SK-N-SH (cell line): ENCODE measurements at regions not wholly inside any gene's neighbourhood (a gene's known extent, or its start where the extent isn't known, plus 50 kb on each side); places are given as distances from the start of the nearest gene placed in this dataset.

Experiments
- CTCF ChIA-PET: fragments of 300-600, 350-600 bp; formaldehyde crosslinking; extraction: SDS; loops from one replicate; lab custom pipeline; 2021; lab: Yijun Ruan, JAX
- POLR2A ChIA-PET: fragments of 350-600 bp; sonication (Branson Sonifier 250); formaldehyde crosslinking; extraction: SDS; loops from one replicate; lab custom pipeline; 2020; ENCODE audit warnings: antibody characterized with exemption, inconsistent platforms; lab: Yijun Ruan, JAX
- DNase-seq: peaks from one replicate; pipeline ENCODE4 v3.0.0; 2012
- H2AFZ ChIP-seq: fragments of 200-600 bp; sonication (generic); 2 replicates; pipeline ENCODE4 v1.8.1; 2016; ENCODE audit warnings: antibody characterized with exemption, mild to moderate bottlenecking, low read depth
- H3F3A ChIP-seq: fragments of 200-600 bp; sonication (generic); replicated peaks from 2 replicates; pipeline ENCODE3; 2016; ENCODE audit warnings: antibody characterized with exemption, mild to moderate bottlenecking; ENCODE audit not compliant: insufficient read depth
- H3K27ac ChIP-seq, 2 experiments: fragments of 200-500 bp in 1 of 2; fragments of 200-600 bp in 1 of 2; sonication (Bioruptor generic) in 1 of 2; sonication (generic), shearing (Covaris generic) in 1 of 2; 2 replicates each; pipeline versions ENCODE4 v1.5.1 to v1.6.1; 2014 to 2016; ENCODE audit warnings: low read depth in 2 of 2, inconsistent platforms in 1 of 2, low read length in 1 of 2, mild to moderate bottlenecking in 1 of 2, mixed read lengths in 1 of 2
- H3K27me3 ChIP-seq: fragments of 200-600 bp; sonication (generic), shearing (Covaris generic); 2 replicates; pipeline ENCODE4 v1.6.1; 2016; ENCODE audit warnings: mixed run types; ENCODE audit not compliant: insufficient read depth
- H3K36me3 ChIP-seq, 2 experiments: fragments of 200-500 bp in 1 of 2; fragments of 200-600 bp in 1 of 2; sonication (Bioruptor generic) in 1 of 2; sonication (generic) in 1 of 2; replicated peaks in 1 of 2; 2 replicates each; pipeline versions ENCODE3 to v1.5.1; 2014 to 2016; ENCODE audit warnings: low read length in 1 of 2, mild to moderate bottlenecking in 1 of 2; ENCODE audit not compliant: insufficient read depth in 2 of 2, control insufficient read depth in 1 of 2
- H3K4me1 ChIP-seq, 2 experiments: fragments of 200-500 bp in 1 of 2; fragments of 200-600 bp in 1 of 2; sonication (Bioruptor generic) in 1 of 2; sonication (generic), shearing (Covaris generic) in 1 of 2; 2 replicates each; pipeline versions ENCODE4 v1.5.1 to v1.6.1; 2014 to 2016; ENCODE audit warnings: low read depth in 1 of 2, low read length in 1 of 2, mixed run types in 1 of 2; ENCODE audit not compliant: insufficient read depth in 2 of 2, control insufficient read depth in 1 of 2
- H3K4me2 ChIP-seq: fragments of 200-600 bp; sonication (generic), shearing (Covaris generic); 2 replicates; pipeline ENCODE4 v1.6.1; 2017; ENCODE audit warnings: mixed run types
- H3K4me3 ChIP-seq, 2 experiments: fragments of 200-500 bp in 1 of 2; fragments of 200-600 bp in 1 of 2; sonication (Bioruptor generic) in 1 of 2; sonication (generic), shearing (Covaris generic) in 1 of 2; 2 replicates each; pipeline versions ENCODE4 v1.5.1 to v1.8.1; 2014 to 2016; ENCODE audit warnings: low read depth in 2 of 2, inconsistent platforms in 1 of 2, low read length in 1 of 2, mild to moderate bottlenecking in 1 of 2, mixed read lengths in 1 of 2, moderate library complexity in 1 of 2
- H3K79me2 ChIP-seq: fragments of 200-600 bp; sonication (generic); 2 replicates; pipeline ENCODE4 v1.8.1; 2017; ENCODE audit warnings: mild to moderate bottlenecking; ENCODE audit not compliant: insufficient read depth
- H3K9ac ChIP-seq: fragments of 200-600 bp; sonication (generic); 2 replicates; pipeline ENCODE4 v1.6.1; 2017; ENCODE audit warnings: mixed run types
- H3K9me2 ChIP-seq: fragments of 200-600 bp; sonication (generic); 2 replicates; pipeline ENCODE4 v1.6.1; 2017; ENCODE audit warnings: mixed run types
- H3K9me3 ChIP-seq: fragments of 200-600 bp; sonication (generic); 2 replicates; pipeline ENCODE4 v1.6.1; 2017; ENCODE audit warnings: mixed run types, mild to moderate bottlenecking, moderate library complexity
- H4K20me1 ChIP-seq: fragments of 200-600 bp; sonication (generic); 2 replicates; pipeline ENCODE4 v1.6.1; 2017; ENCODE audit warnings: mild to moderate bottlenecking, mixed run types; ENCODE audit not compliant: insufficient read depth
- FOSL2 ChIP-seq: IDR thresholded peaks from 2 replicates; pipeline ENCODE4 v1.4.0; 2012; ENCODE audit warnings: low read depth, mild to moderate bottlenecking, moderate library complexity, borderline replicate concordance
- FOXM1 ChIP-seq: IDR thresholded peaks from 2 replicates; pipeline ENCODE4 v1.4.0; 2012; ENCODE audit warnings: low read depth, mild to moderate bottlenecking
- JUND ChIP-seq: IDR thresholded peaks from 2 replicates; pipeline ENCODE4 v1.4.0; 2012
- MEF2A ChIP-seq: IDR thresholded peaks from 2 replicates; pipeline ENCODE4 v1.4.0; 2012; ENCODE audit warnings: low read depth, borderline replicate concordance
- NFIC ChIP-seq: IDR thresholded peaks from 2 replicates; pipeline ENCODE4 v1.4.0; 2012; ENCODE audit warnings: borderline replicate concordance
- NRF1 ChIP-seq: IDR thresholded peaks from 2 replicates; pipeline ENCODE4 v1.6.1; 2012; ENCODE audit warnings: low read depth, mild to moderate bottlenecking, low read length
- RXRA ChIP-seq: IDR thresholded peaks from 2 replicates; pipeline ENCODE4 v1.4.0; 2012; ENCODE audit warnings: low read depth, mild to moderate bottlenecking, borderline replicate concordance
- SMC3 ChIP-seq: IDR thresholded peaks from 2 replicates; pipeline ENCODE4 v1.6.1; 2012; ENCODE audit warnings: low read depth, low read length, improper control_type of control experiment
- TEAD4 ChIP-seq: IDR thresholded peaks from 2 replicates; pipeline ENCODE4 v1.4.0; 2012; ENCODE audit warnings: mild to moderate bottlenecking, borderline replicate concordance; ENCODE audit not compliant: insufficient read depth
- WGBS: methylation state at CpG from one replicate; pipeline ENCODE4 v1.1.6; 2017; ENCODE audit warnings: low lambda C conversion rate; 5-methylcytosine and 5-hydroxymethylcytosine counted together
- TF ChIP-seq, protein P1 (sequence below): IDR thresholded peaks from 2 replicates; pipeline ENCODE4 v1.4.0; 2012; ENCODE audit warnings: low read depth, borderline replicate concordance
- TF ChIP-seq, protein P2 (sequence below): IDR thresholded peaks from 2 replicates; pipeline ENCODE4 v1.4.0; 2012; ENCODE audit warnings: low read depth, borderline replicate concordance
- TF ChIP-seq, protein P3 (sequence below): IDR thresholded peaks from 2 replicates; pipeline ENCODE4 v1.4.0; 2012; ENCODE audit warnings: low read depth
- TF ChIP-seq, protein P4 (sequence below): fragments of 200-600 bp; sonication (generic); IDR thresholded peaks from 2 replicates; pipeline ENCODE4 v1.6.1; 2017; ENCODE audit warnings: antibody characterized with exemption, mild to moderate bottlenecking, moderate library complexity
- TF ChIP-seq, protein P5 (sequence below): fragments of 150-350 bp; IDR thresholded peaks from 2 replicates; pipeline ENCODE4 v1.6.1; 2017; ENCODE audit warnings: antibody characterized with exemption, low read length, low read depth, borderline replicate concordance

DNA sequence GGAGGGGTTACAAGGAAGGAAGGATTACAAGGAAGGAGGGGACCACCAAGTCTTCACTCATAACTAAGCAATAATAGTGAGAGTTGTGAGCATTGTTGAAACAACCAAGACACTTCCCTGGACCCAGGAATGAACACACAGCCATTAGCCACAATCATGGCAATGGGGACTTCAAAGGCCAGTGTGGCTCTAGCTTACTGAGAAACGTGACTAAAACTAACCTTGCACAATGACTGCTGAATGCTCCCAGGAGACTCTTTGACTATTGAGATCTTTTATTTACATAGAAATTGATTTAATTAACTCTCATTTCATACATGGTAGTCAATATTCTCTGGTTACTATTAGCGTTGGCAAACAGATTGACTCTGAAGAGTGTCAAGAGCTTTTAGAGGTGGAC is 263.0 kb upstream of the SOX5 start (continued):
- TF ChIP-seq, protein P1, sequence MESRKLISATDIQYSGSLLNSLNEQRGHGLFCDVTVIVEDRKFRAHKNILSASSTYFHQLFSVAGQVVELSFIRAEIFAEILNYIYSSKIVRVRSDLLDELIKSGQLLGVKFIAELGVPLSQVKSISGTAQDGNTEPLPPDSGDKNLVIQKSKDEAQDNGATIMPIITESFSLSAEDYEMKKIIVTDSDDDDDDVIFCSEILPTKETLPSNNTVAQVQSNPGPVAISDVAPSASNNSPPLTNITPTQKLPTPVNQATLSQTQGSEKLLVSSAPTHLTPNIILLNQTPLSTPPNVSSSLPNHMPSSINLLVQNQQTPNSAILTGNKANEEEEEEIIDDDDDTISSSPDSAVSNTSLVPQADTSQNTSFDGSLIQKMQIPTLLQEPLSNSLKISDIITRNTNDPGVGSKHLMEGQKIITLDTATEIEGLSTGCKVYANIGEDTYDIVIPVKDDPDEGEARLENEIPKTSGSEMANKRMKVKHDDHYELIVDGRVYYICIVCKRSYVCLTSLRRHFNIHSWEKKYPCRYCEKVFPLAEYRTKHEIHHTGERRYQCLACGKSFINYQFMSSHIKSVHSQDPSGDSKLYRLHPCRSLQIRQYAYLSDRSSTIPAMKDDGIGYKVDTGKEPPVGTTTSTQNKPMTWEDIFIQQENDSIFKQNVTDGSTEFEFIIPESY, result no peak

DNA sequence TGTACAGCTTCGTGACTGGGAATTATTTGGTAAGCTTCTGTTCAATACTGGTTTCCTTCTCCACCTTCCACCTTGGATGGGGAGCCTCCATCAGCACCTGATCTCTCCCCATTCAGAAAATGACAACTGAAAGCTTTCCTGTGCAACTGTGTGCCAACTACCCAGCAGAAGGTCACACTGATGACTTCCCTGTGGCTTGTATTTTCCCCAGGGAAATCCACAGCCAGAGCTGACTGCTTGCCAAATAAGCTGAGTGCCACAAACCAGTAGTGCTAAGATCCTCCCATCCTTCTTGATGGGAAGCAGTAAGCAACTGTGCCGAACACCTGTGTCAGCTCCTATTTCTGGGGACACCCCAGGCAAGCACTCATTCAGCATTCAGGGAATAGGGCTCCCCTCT is 257.2 kb upstream of the SOX5 start:
- Histone ChIP-seq H3K27me3 (no peaks in the 10 kb centered on the region), H2AFZ (no peak overlapping the region), H3K36me3 (no peaks in the 10 kb centered on the region)
- no peak for DNase-seq
- TF ChIP-seq FOSL2 (no peak), NFIC (no peak), TEAD4 (no peak), NRF1 (no peak)
- TF ChIP-seq, protein P2, sequence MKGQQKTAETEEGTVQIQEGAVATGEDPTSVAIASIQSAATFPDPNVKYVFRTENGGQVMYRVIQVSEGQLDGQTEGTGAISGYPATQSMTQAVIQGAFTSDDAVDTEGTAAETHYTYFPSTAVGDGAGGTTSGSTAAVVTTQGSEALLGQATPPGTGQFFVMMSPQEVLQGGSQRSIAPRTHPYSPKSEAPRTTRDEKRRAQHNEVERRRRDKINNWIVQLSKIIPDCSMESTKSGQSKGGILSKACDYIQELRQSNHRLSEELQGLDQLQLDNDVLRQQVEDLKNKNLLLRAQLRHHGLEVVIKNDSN, result no peak
- TF ChIP-seq, protein P3, sequence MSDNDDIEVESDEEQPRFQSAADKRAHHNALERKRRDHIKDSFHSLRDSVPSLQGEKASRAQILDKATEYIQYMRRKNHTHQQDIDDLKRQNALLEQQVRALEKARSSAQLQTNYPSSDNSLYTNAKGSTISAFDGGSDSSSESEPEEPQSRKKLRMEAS, result no peak
- TF ChIP-seq, protein P1, result no peak
- TF ChIP-seq, all 33 proteins: peak for 0
- ChIA-PET CTCF (interaction anchor here (1.4 to 1.6 kb wide), 2 partner anchors 18 to 32 kb away, joined by 3 to 5 read pairs; no protein-coding TSS in a partner anchor), POLR2A (no interaction called here)
- Histone ChIP-seq H3K27ac (no peak overlapping the region), H3K4me1 (peaks cover 0 to 3% of the 10 kb centered on the region in 2 experiments; a peak in 1 of 4 replicates), H3K9ac (no peak overlapping the region), H3K79me2 (no peaks in the 10 kb centered on the region), H4K20me1 (no peaks in the 10 kb centered on the region), H3F3A (no peaks in the 10 kb centered on the region), H3K9me2 (no peaks in the 10 kb centered on the region), H3K9me3 (no peaks in the 10 kb centered on the region), H3K4me3 (no peak overlapping the region), H3K4me2 (no peak overlapping the region)
- WGBS, result 55% methylated on average over 2 of the region's 2 CpGs

DNA sequence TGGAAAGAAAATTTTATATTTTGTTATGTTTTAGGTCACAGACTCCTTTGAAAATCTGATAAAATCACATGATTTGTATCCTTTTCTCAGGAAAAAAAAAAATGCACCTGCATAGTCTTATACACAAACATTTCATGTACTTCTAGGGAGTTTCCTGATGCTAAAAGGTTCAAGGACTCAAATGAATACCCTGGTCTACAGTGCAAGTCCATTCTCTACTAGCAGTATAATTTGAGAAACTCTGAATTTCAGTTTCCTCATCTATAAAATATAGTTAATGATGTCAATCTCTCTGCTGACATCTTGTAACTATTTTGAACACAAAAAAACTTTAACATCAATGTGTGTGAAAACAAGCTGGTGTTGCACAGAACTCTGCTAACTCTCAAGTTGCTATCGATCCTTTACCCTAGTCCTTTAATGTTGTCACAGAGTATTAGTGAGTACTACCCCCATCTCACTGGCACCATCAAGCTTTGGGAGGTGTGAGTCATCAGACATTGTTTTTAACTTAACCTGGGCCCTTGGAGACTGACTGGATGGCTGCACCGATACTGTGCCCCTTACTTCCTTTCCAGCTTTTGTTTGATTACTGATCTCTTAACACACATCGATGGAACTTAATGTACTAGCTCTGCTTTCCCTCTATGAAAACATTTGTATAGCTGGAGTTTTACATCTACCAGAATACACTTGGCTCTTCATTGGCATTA is 251.9 kb upstream of the SOX5 start:
- WGBS, result 68% methylated on average over 3 of the region's 3 CpGs
- ChIA-PET CTCF (no interaction called here), POLR2A (no interaction called here)
- Histone ChIP-seq H3K79me2 (no peaks in the 10 kb centered on the region), H3K4me1 (peaks cover 0 to under 1% of the 10 kb centered on the region in 2 experiments; a peak in 2 of 4 replicates), H3K27me3 (no peaks in the 10 kb centered on the region), H4K20me1 (no peaks in the 10 kb centered on the region), H3K9me2 (no peaks in the 10 kb centered on the region), H3K4me2 (no peak overlapping the region), H3K9me3 (no peaks in the 10 kb centered on the region), H3K4me3 (no peak overlapping the region), H3F3A (no peaks in the 10 kb centered on the region), H3K27ac (no peak overlapping the region), H3K36me3 (no peaks in the 10 kb centered on the region), H2AFZ (no peak overlapping the region), H3K9ac (no peak overlapping the region)
- DNase-seq, result no peak
- TF ChIP-seq JUND, result no peak
- no peak for TF ChIP-seq MEF2A
- TF ChIP-seq, protein P4, sequence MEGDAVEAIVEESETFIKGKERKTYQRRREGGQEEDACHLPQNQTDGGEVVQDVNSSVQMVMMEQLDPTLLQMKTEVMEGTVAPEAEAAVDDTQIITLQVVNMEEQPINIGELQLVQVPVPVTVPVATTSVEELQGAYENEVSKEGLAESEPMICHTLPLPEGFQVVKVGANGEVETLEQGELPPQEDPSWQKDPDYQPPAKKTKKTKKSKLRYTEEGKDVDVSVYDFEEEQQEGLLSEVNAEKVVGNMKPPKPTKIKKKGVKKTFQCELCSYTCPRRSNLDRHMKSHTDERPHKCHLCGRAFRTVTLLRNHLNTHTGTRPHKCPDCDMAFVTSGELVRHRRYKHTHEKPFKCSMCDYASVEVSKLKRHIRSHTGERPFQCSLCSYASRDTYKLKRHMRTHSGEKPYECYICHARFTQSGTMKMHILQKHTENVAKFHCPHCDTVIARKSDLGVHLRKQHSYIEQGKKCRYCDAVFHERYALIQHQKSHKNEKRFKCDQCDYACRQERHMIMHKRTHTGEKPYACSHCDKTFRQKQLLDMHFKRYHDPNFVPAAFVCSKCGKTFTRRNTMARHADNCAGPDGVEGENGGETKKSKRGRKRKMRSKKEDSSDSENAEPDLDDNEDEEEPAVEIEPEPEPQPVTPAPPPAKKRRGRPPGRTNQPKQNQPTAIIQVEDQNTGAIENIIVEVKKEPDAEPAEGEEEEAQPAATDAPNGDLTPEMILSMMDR, result no peak
- no peak for TF ChIP-seq SMC3
- no peak for TF ChIP-seq RXRA
- TF ChIP-seq, protein P5, sequence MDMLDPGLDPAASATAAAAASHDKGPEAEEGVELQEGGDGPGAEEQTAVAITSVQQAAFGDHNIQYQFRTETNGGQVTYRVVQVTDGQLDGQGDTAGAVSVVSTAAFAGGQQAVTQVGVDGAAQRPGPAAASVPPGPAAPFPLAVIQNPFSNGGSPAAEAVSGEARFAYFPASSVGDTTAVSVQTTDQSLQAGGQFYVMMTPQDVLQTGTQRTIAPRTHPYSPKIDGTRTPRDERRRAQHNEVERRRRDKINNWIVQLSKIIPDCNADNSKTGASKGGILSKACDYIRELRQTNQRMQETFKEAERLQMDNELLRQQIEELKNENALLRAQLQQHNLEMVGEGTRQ, result no peak
- TF ChIP-seq FOXM1, result no peak
- no peak for TF ChIP-seq TEAD4
